SH-SY5Y (cell line): ENCODE measurements at regions not wholly inside any gene's neighbourhood (a gene's known extent, or its start where the extent isn't known, plus 50 kb on each side); places are given as distances from the start of the nearest gene placed in this dataset.

Source experiments
- GATA2 ChIP-seq: IDR thresholded peaks from 2 replicates; pipeline ENCODE4 v1.6.1; 2011; ENCODE audit warnings: mild to moderate bottlenecking, low read depth, low read length
- GATA3 ChIP-seq: IDR thresholded peaks from 2 replicates; pipeline ENCODE4 v1.6.1; 2011; ENCODE audit warnings: low read depth, mild to moderate bottlenecking, low read length, moderate library complexity

- no peak for TF ChIP-seq GATA3
- TF ChIP-seq GATA2 = no peak
Measured at GRCh38 chr11:92152245-92152644, 72.4 kb upstream of the FAT3 start.
